ENCODE measurements at regions not wholly inside any gene's neighbourhood (a gene's known extent, or its start where the extent isn't known, plus 50 kb on each side); places are given as distances from the start of the nearest gene placed in this dataset.

GRCh38 chr13:85498774-85499173 is 300.4 kb downstream of the SLITRK6 start:
- TF ChIP-seq CTCF (IDR thresholded peaks at IDR 0.05) (no peak), POLR2A (IDR thresholded peaks at IDR 0.05) (no peak)
